ENCODE measurements at regions not wholly inside any gene's neighbourhood (a gene's known extent, or its start where the extent isn't known, plus 50 kb on each side); places are given as distances from the start of the nearest gene placed in this dataset.

- no peak for DNase-seq (ENCODE audit: low read depth, low spot score)
- TF ChIP-seq FOXP2 (optimal IDR thresholded peaks at IDR 0.05; ENCODE audit: control extremely low read depth, extremely low read length, insufficient read depth), result no peak
- no peak for TF ChIP-seq POLR2AphosphoS5 (IDR thresholded peaks at IDR 0.05; ENCODE audit: borderline replicate concordance, low read depth, low read length)
- no peaks in the 10 kb centered on the region for H3K9me3 ChIP-seq (ENCODE audit: low read depth, low read length)
- no peak overlapping the region for H3K4me3 ChIP-seq
- H3K27ac ChIP-seq, result no peak overlapping the region
- no peak overlapping the region for H3K9ac ChIP-seq (ENCODE audit: insufficient read length)
- H3K36me3 ChIP-seq (ENCODE audit: insufficient read depth, low read length), result no peaks in the 10 kb centered on the region
These were observed 529.5 kb downstream of the TMTC2 start for GRCh38 chr12:83216230-83216629.

- Histone ChIP-seq H3K36me3 (ENCODE audit: insufficient read depth, low read length) (no peaks in the 10 kb centered on the region), H3K9ac (ENCODE audit: insufficient read length) (no peak overlapping the region), H3K9me3 (ENCODE audit: low read depth, low read length) (no peaks in the 10 kb centered on the region), H3K4me3 (no peak overlapping the region), H3K27ac (no peak overlapping the region)
- no peak for TF ChIP-seq FOXP2 (optimal IDR thresholded peaks at IDR 0.05; ENCODE audit: control extremely low read depth, extremely low read length, insufficient read depth)
- TF ChIP-seq POLR2AphosphoS5 (IDR thresholded peaks at IDR 0.05; ENCODE audit: borderline replicate concordance, low read depth, low read length), result no peak
- TF ChIP-seq EZH2 (IDR thresholded peaks at IDR 0.05), result no peak
- no peak for DNase-seq (ENCODE audit: low read depth, low spot score)
These were observed 527.5 kb downstream of the TMTC2 start for GRCh38 chr12:83214185-83214584.

GRCh38 chr12:83210933-83211332 lies 524.2 kb downstream of the TMTC2 start:
- Histone ChIP-seq H3K36me3 (ENCODE audit: insufficient read depth, low read length) (no peaks in the 10 kb centered on the region), H3K27ac (no peak overlapping the region), H3K9ac (ENCODE audit: insufficient read length) (no peak overlapping the region), H3K9me3 (ENCODE audit: low read depth, low read length) (no peaks in the 10 kb centered on the region), H3K4me3 (no peak overlapping the region)
- no peak for TF ChIP-seq FOXP2 (optimal IDR thresholded peaks at IDR 0.05; ENCODE audit: control extremely low read depth, extremely low read length, insufficient read depth)
- TF ChIP-seq POLR2AphosphoS5 (IDR thresholded peaks at IDR 0.05; ENCODE audit: borderline replicate concordance, low read depth, low read length), result no peak
- no peak for TF ChIP-seq EZH2 (IDR thresholded peaks at IDR 0.05)
- DNase-seq (ENCODE audit: low read depth, low spot score), result no peak

- TF ChIP-seq EZH2 (IDR thresholded peaks at IDR 0.05) (no peak), FOXP2 (optimal IDR thresholded peaks at IDR 0.05; ENCODE audit: control extremely low read depth, extremely low read length, insufficient read depth) (no peak), POLR2AphosphoS5 (IDR thresholded peaks at IDR 0.05; ENCODE audit: borderline replicate concordance, low read depth, low read length) (no peak)
- Histone ChIP-seq H3K27ac (no peak overlapping the region), H3K9ac (ENCODE audit: insufficient read length) (no peak overlapping the region), H3K36me3 (ENCODE audit: insufficient read depth, low read length) (no peaks in the 10 kb centered on the region), H3K4me3 (no peak overlapping the region), H3K9me3 (ENCODE audit: low read depth, low read length) (no peaks in the 10 kb centered on the region)
- DNase-seq (ENCODE audit: low read depth, low spot score), result no peak
These were observed 512.4 kb downstream of the TMTC2 start for GRCh38 chr12:83199069-83199468.

GRCh38 chr12:83198291-83199015 lies 511.7 kb downstream of the TMTC2 start:
- no peak for TF ChIP-seq POLR2AphosphoS5 (IDR thresholded peaks at IDR 0.05; ENCODE audit: borderline replicate concordance, low read depth, low read length)
- TF ChIP-seq EZH2 (IDR thresholded peaks at IDR 0.05), result no peak
- TF ChIP-seq FOXP2 (optimal IDR thresholded peaks at IDR 0.05; ENCODE audit: control extremely low read depth, extremely low read length, insufficient read depth), result no peak
- no peak overlapping the region for H3K27ac ChIP-seq
- no peak overlapping the region for H3K9ac ChIP-seq (ENCODE audit: insufficient read length)
- no peak for DNase-seq (ENCODE audit: low read depth, low spot score)
- H3K9me3 ChIP-seq (ENCODE audit: low read depth, low read length), result no peaks in the 10 kb centered on the region
- H3K4me3 ChIP-seq, result no peak overlapping the region
- H3K36me3 ChIP-seq (ENCODE audit: insufficient read depth, low read length), result no peaks in the 10 kb centered on the region

GRCh38 chr12:83197483-83197914 lies 510.8 kb downstream of the TMTC2 start:
- Histone ChIP-seq H3K27ac (no peak overlapping the region), H3K4me3 (no peak overlapping the region), H3K9ac (ENCODE audit: insufficient read length) (no peak overlapping the region), H3K9me3 (ENCODE audit: low read depth, low read length) (no peaks in the 10 kb centered on the region), H3K36me3 (ENCODE audit: insufficient read depth, low read length) (no peaks in the 10 kb centered on the region)
- TF ChIP-seq POLR2AphosphoS5 (IDR thresholded peaks at IDR 0.05; ENCODE audit: borderline replicate concordance, low read depth, low read length), result no peak
- TF ChIP-seq EZH2 (IDR thresholded peaks at IDR 0.05), result no peak
- no peak for TF ChIP-seq FOXP2 (optimal IDR thresholded peaks at IDR 0.05; ENCODE audit: control extremely low read depth, extremely low read length, insufficient read depth)
- DNase-seq (ENCODE audit: low read depth, low spot score), result no peak

- no peak for DNase-seq (ENCODE audit: low read depth, low spot score)
- no peaks in the 10 kb centered on the region for H3K36me3 ChIP-seq (ENCODE audit: insufficient read depth, low read length)
- H3K9me3 ChIP-seq (ENCODE audit: low read depth, low read length), result no peaks in the 10 kb centered on the region
- H3K27ac ChIP-seq, result no peak overlapping the region
- H3K9ac ChIP-seq (ENCODE audit: insufficient read length), result no peak overlapping the region
- no peak for TF ChIP-seq POLR2AphosphoS5 (IDR thresholded peaks at IDR 0.05; ENCODE audit: borderline replicate concordance, low read depth, low read length)
- TF ChIP-seq FOXP2 (optimal IDR thresholded peaks at IDR 0.05; ENCODE audit: control extremely low read depth, extremely low read length, insufficient read depth), result no peak
- no peak for TF ChIP-seq EZH2 (IDR thresholded peaks at IDR 0.05)
- H3K4me3 ChIP-seq, result no peak overlapping the region
These were observed 510.1 kb downstream of the TMTC2 start for GRCh38 chr12:83196694-83197350.

GRCh38 chr12:83190631-83191390 lies 504.1 kb downstream of the TMTC2 start:
- DNase-seq (ENCODE audit: low read depth, low spot score), result no peak
- H3K27ac ChIP-seq, result no peak overlapping the region
- no peaks in the 10 kb centered on the region for H3K36me3 ChIP-seq (ENCODE audit: insufficient read depth, low read length)
- no peak for TF ChIP-seq FOXP2 (optimal IDR thresholded peaks at IDR 0.05; ENCODE audit: control extremely low read depth, extremely low read length, insufficient read depth)
- no peak for TF ChIP-seq POLR2AphosphoS5 (IDR thresholded peaks at IDR 0.05; ENCODE audit: borderline replicate concordance, low read depth, low read length)
- no peak for TF ChIP-seq EZH2 (IDR thresholded peaks at IDR 0.05)
- H3K9me3 ChIP-seq (ENCODE audit: low read depth, low read length), result no peaks in the 10 kb centered on the region
- H3K9ac ChIP-seq (ENCODE audit: insufficient read length), result no peak overlapping the region
- no peak overlapping the region for H3K4me3 ChIP-seq
